Mesenchymal stem cell (in vitro differentiated cells and primary cell): ENCODE measurements at regions not wholly inside any gene's neighbourhood (a gene's known extent, or its start where the extent isn't known, plus 50 kb on each side); places are given as distances from the start of the nearest gene placed in this dataset.

Source experiments
- DNase-seq: peaks from one replicate; pipeline ENCODE4 v3.0.0-alpha.2; 2013
- H2AFZ ChIP-seq: one replicate; pipeline ENCODE4 v1.6.1; 2013; ENCODE audit warnings: low read depth, mild to moderate bottlenecking, control low read depth, inconsistent platforms, low read length, moderate library complexity
- H2AK5ac ChIP-seq: 2 replicates; pipeline ENCODE4 v1.6.1; 2013; ENCODE audit warnings: low read length, moderate library complexity, mild to moderate bottlenecking, inconsistent platforms; ENCODE audit not compliant: severe bottlenecking
- H2BK120ac ChIP-seq: one replicate; pipeline ENCODE4 v1.6.1; 2013; ENCODE audit warnings: low read depth, mild to moderate bottlenecking, inconsistent platforms, low read length, moderate library complexity
- H2BK12ac ChIP-seq, 2 experiments: one replicate each; pipeline ENCODE4 v1.6.1; 2013; ENCODE audit warnings: inconsistent platforms in 2 of 2, low read length in 2 of 2, mild to moderate bottlenecking in 2 of 2, moderate library complexity in 2 of 2, control low read depth in 1 of 2
- H2BK15ac ChIP-seq: one replicate; pipeline ENCODE4 v1.6.1; 2013; ENCODE audit warnings: mild to moderate bottlenecking, low read depth, inconsistent platforms; ENCODE audit not compliant: poor library complexity, severe bottlenecking
- H2BK5ac ChIP-seq: 2 replicates; pipeline ENCODE4 v1.6.1; 2013; ENCODE audit warnings: low read depth, mild to moderate bottlenecking, low read length, control low read depth, inconsistent platforms; ENCODE audit not compliant: poor library complexity, severe bottlenecking
- H3K14ac ChIP-seq, 2 experiments: one replicate each; pipeline ENCODE4 v1.6.1; 2013; ENCODE audit warnings: inconsistent platforms in 2 of 2, low read length in 2 of 2, control low read depth in 1 of 2, mild to moderate bottlenecking in 1 of 2, moderate library complexity in 1 of 2
- H3K18ac ChIP-seq, 2 experiments: one replicate each; pipeline ENCODE4 v1.6.1; 2013; ENCODE audit warnings: inconsistent platforms in 2 of 2, low read length in 2 of 2, control low read depth in 1 of 2, low read depth in 1 of 2, mild to moderate bottlenecking in 1 of 2
- H3K23ac ChIP-seq, 2 experiments: one replicate each; pipeline ENCODE4 v1.6.1; 2013; ENCODE audit warnings: inconsistent platforms in 2 of 2, low read length in 2 of 2, mild to moderate bottlenecking in 2 of 2, moderate library complexity in 2 of 2, control low read depth in 1 of 2
- H3K27ac ChIP-seq: 2 replicates; pipeline ENCODE4 v1.5.1; 2013; ENCODE audit warnings: mild to moderate bottlenecking, moderate library complexity, low read length, control low read depth, inconsistent platforms; ENCODE audit not compliant: poor library complexity, severe bottlenecking
- H3K27me3 ChIP-seq, 2 experiments: 2 replicates each; pipeline versions ENCODE4 v1.6.1 to v1.7.0; 2013; ENCODE audit warnings: low read length in 2 of 2, mild to moderate bottlenecking in 2 of 2, moderate library complexity in 2 of 2, control low read depth in 1 of 2, inconsistent platforms in 1 of 2; ENCODE audit not compliant: control insufficient read depth in 1 of 2, insufficient read depth in 1 of 2
- H3K36me3 ChIP-seq, 2 experiments: 2 replicates each; pipeline versions ENCODE4 v1.6.1 to v1.7.0; 2013; ENCODE audit warnings: low read length in 2 of 2, control low read depth in 1 of 2, inconsistent platforms in 1 of 2, low read depth in 1 of 2, mild to moderate bottlenecking in 1 of 2; ENCODE audit not compliant: insufficient read depth in 2 of 2, control insufficient read depth in 1 of 2
- H3K4ac ChIP-seq, 2 experiments: one replicate each; pipeline ENCODE4 v1.6.1; 2013; ENCODE audit warnings: inconsistent platforms in 2 of 2, low read length in 2 of 2, mild to moderate bottlenecking in 2 of 2, moderate library complexity in 2 of 2, control low read depth in 1 of 2, low read depth in 1 of 2
- H3K4me1 ChIP-seq: 2 replicates; pipeline ENCODE4 v1.6.1; 2013; ENCODE audit warnings: low read depth, low read length, control low read depth; ENCODE audit not compliant: control insufficient read depth, insufficient read depth
- H3K4me2 ChIP-seq: 2 replicates; pipeline ENCODE4 v1.6.1; 2013; ENCODE audit warnings: low read length, mild to moderate bottlenecking, inconsistent platforms; ENCODE audit not compliant: poor library complexity, severe bottlenecking
- H3K4me3 ChIP-seq, 2 experiments: 2 replicates each; pipeline versions ENCODE4 v1.5.1 to v1.7.0; 2013; ENCODE audit warnings: low read length in 2 of 2, mild to moderate bottlenecking in 2 of 2, control low read depth in 1 of 2, low read depth in 1 of 2; ENCODE audit not compliant: insufficient read depth in 1 of 2
- H3K79me1 ChIP-seq: replicated peaks from 2 replicates; pipeline ENCODE4 v1.6.1; 2013; ENCODE audit warnings: mild to moderate bottlenecking, control low read depth, low read length, inconsistent platforms; ENCODE audit not compliant: poor library complexity, severe bottlenecking
- H3K9ac ChIP-seq: 2 replicates; pipeline ENCODE4 v1.7.0; 2013; ENCODE audit warnings: mild to moderate bottlenecking, low read length, moderate library complexity
- H3K9me3 ChIP-seq: 2 replicates; pipeline ENCODE4 v1.7.0; 2013; ENCODE audit warnings: mild to moderate bottlenecking, low read length; ENCODE audit not compliant: control insufficient read depth
- H4K8ac ChIP-seq: one replicate; pipeline ENCODE4 v1.6.1; 2013; ENCODE audit warnings: inconsistent platforms, mild to moderate bottlenecking, low read length, moderate library complexity
- H4K91ac ChIP-seq: one replicate; pipeline ENCODE4 v1.6.1; 2013; ENCODE audit warnings: mild to moderate bottlenecking, low read length, inconsistent platforms
- WGBS: methylation state at CpG from one replicate; pipeline ENCODE4 v1.1.7; 2013; ENCODE audit warnings: mixed read lengths; 5-methylcytosine and 5-hydroxymethylcytosine counted together

DNA sequence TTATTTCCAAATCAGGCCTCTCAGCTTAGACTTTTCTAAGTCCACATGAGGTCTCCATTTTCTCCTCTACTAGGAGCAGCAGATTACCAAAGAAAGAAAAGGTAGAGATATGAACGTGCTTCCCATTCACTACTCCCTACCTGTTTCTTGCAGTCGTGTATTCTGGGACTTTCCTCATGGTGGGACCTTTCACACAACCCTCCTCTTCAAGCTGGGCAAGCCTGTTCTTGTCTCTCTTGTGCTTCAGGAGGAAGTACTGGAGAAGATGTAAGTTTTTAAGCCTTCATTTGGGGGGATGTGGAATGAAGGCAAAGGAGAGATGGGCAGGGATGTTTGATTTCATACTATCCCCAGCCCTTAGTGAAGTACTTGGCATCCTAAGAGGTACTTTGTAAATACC is 128.8 kb upstream of the SESN3 start:
- peaks cover 4% of the 10 kb centered on the region for H3K4me1 ChIP-seq
- no peak overlapping the region for H2AK5ac ChIP-seq
- no peaks in the 10 kb centered on the region for H3K9me3 ChIP-seq
- H2BK120ac ChIP-seq, result no peak overlapping the region
- H4K91ac ChIP-seq, result no peak overlapping the region
- no peak overlapping the region for H3K14ac ChIP-seq
- no peaks in the 10 kb centered on the region for H3K27me3 ChIP-seq
- no peak overlapping the region for H2BK15ac ChIP-seq
- H3K4me2 ChIP-seq, result no peak overlapping the region
- no peak overlapping the region for H3K27ac ChIP-seq
- no peak overlapping the region for H2BK5ac ChIP-seq
- H3K4me3 ChIP-seq, result no peak overlapping the region
- H3K79me1 ChIP-seq, result no peaks in the 10 kb centered on the region
- no peak overlapping the region for H3K23ac ChIP-seq
- H2BK12ac ChIP-seq, result no peak overlapping the region
- H3K18ac ChIP-seq, result no peak overlapping the region
- H3K4ac ChIP-seq, result no peak overlapping the region
- DNase-seq, result no peak
- WGBS, result no CpG with 5 or more reads among the region's 2 CpGs
- H3K36me3 ChIP-seq, result no peaks in the 10 kb centered on the region
- H4K8ac ChIP-seq, result no peak overlapping the region
- H2AFZ ChIP-seq, result no peak overlapping the region
- H3K9ac ChIP-seq, result no peak overlapping the region

DNA sequence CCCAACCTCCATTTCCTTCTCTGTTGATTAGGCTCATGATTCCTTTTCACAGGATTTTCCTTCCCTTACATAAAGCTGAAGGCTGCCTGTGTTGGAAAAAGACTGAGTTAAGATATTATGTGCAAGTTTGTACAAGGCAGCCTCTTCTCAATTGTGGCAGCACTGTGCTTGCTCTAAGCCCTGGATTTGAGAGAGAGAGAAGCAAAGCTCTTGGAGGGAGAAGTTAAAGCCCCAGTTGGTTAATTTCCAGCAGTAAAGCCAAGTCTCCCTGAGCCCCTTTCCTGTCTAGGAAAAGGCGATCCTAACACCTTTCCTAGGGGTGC is 128.3 kb upstream of the SESN3 start:
- H2BK120ac ChIP-seq, result no peak overlapping the region
- H4K91ac ChIP-seq, result no peak overlapping the region
- no peak overlapping the region for H3K9ac ChIP-seq
- no peak overlapping the region for H3K27ac ChIP-seq
- no peak overlapping the region for H3K14ac ChIP-seq
- no peak overlapping the region for H2BK15ac ChIP-seq
- WGBS, result 100% methylated on average over 1 of the region's 1 CpG
- no peak for DNase-seq
- H2BK12ac ChIP-seq, result no peak overlapping the region
- H3K4me2 ChIP-seq, result no peak overlapping the region
- no peak overlapping the region for H2AK5ac ChIP-seq
- no peak overlapping the region for H3K18ac ChIP-seq
- no peak overlapping the region for H3K4me3 ChIP-seq
- no peaks in the 10 kb centered on the region for H3K27me3 ChIP-seq
- no peak overlapping the region for H2AFZ ChIP-seq
- no peak overlapping the region for H3K4ac ChIP-seq
- H4K8ac ChIP-seq, result no peak overlapping the region
- no peaks in the 10 kb centered on the region for H3K36me3 ChIP-seq
- peaks cover 4% of the 10 kb centered on the region for H3K4me1 ChIP-seq
- no peak overlapping the region for H2BK5ac ChIP-seq
- H3K23ac ChIP-seq, result no peak overlapping the region
- no peaks in the 10 kb centered on the region for H3K9me3 ChIP-seq
- H3K79me1 ChIP-seq, result no peaks in the 10 kb centered on the region

DNA sequence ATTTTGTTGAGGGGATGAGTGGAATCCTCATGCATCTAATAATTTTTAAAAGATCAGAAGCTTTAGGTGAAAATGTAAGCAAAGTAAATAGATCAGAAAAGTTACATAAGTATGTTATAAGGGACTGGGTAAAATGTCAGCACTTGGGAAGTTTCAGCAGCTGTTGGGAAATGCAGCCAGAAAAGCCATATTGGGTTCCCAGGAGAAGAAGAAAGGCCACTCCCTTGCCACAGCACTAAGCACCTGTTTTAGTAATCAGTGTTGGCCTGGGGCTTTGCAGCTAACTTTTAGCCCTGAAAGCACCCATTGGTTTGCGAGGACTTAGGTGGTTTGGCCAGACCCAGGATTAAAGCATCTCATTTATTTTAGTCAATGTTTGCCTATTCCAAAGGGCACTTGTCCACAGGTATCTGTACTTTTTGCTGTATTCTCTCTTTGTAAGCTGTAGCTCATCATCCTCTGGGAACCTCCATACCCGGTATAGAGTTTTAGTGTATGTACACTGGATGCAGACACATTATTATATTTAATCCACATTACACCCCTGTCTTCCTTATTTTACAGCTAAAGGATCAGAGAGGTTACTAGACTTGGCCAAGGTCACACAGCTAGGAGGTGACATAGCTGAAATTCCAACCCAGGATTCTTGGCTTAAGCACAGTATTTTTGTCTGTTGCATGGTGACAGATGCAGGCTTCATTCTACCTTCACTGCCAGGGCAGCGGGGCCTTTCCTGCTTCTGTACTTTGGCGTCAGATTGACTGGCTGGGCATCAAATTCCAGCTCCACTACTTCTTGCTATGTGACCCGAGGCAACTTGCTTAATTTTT is 127.7 kb upstream of the SESN3 start:
- Histone ChIP-seq H3K79me1 (no peaks in the 10 kb centered on the region), H2BK15ac (no peak overlapping the region), H3K4me2 (no peak overlapping the region), H2BK12ac (no peak overlapping the region), H2BK120ac (no peak overlapping the region), H2BK5ac (no peak overlapping the region), H3K36me3 (no peaks in the 10 kb centered on the region), H3K18ac (no peak overlapping the region), H3K4me1 (peaks cover 3% of the 10 kb centered on the region), H3K27me3 (no peaks in the 10 kb centered on the region), H2AFZ (no peak overlapping the region), H3K23ac (no peak overlapping the region), H3K27ac (no peak overlapping the region), H4K91ac (no peak overlapping the region), H3K4me3 (no peak overlapping the region), H3K4ac (no peak overlapping the region), H4K8ac (no peak overlapping the region), H2AK5ac (no peak overlapping the region), H3K9me3 (no peaks in the 10 kb centered on the region), H3K14ac (no peak overlapping the region), H3K9ac (no peak overlapping the region)
- no peak for DNase-seq
- 67% methylated on average over 4 of the region's 5 CpGs for WGBS

DNA sequence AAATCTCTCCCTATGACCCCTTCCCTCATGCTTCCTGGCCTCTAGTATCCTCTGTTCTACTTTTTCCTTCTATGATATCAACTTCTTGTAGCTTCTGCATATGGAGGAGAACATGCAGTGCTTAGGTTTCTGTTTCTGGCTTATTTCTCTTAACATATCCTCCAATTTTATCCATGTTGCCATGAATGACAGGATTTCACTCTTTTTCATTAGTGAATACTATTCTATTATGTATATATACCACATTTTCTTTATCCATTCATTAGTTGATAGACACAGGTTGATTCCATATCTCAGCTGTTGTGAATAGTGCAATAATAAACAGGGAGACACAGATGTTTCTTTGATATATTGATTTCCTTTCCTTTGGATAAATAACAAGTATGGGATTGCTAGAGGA is 123.3 kb upstream of the SESN3 start:
- no peaks in the 10 kb centered on the region for H3K27me3 ChIP-seq
- H3K4me2 ChIP-seq, result no peak overlapping the region
- no peak overlapping the region for H3K27ac ChIP-seq
- DNase-seq, result no peak
- H3K9ac ChIP-seq, result no peak overlapping the region
- H3K23ac ChIP-seq, result no peak overlapping the region
- H3K4me3 ChIP-seq, result no peak overlapping the region
- H2BK5ac ChIP-seq, result no peak overlapping the region
- no peak overlapping the region for H2BK15ac ChIP-seq
- no peak overlapping the region for H3K4ac ChIP-seq
- no peak overlapping the region for H2AK5ac ChIP-seq
- no peak overlapping the region for H2BK12ac ChIP-seq
- no peaks in the 10 kb centered on the region for H3K79me1 ChIP-seq
- no peak overlapping the region for H4K8ac ChIP-seq
- H3K18ac ChIP-seq, result no peak overlapping the region
- H2BK120ac ChIP-seq, result no peak overlapping the region
- no peak overlapping the region for H2AFZ ChIP-seq
- no peaks in the 10 kb centered on the region for H3K36me3 ChIP-seq
- peaks cover 6% of the 10 kb centered on the region for H3K9me3 ChIP-seq
- no peaks in the 10 kb centered on the region for H3K4me1 ChIP-seq
- no peak overlapping the region for H3K14ac ChIP-seq
- H4K91ac ChIP-seq, result no peak overlapping the region
